ENCODE measurements at regions not wholly inside any gene's neighbourhood (a gene's known extent, or its start where the extent isn't known, plus 50 kb on each side); places are given as distances from the start of the nearest gene placed in this dataset.
"Not testable (repeated sequence)": the region's sequence is repeated elsewhere in the genome, so short reads cannot be mapped to it uniquely, and the experiment has no call there.

DNA sequence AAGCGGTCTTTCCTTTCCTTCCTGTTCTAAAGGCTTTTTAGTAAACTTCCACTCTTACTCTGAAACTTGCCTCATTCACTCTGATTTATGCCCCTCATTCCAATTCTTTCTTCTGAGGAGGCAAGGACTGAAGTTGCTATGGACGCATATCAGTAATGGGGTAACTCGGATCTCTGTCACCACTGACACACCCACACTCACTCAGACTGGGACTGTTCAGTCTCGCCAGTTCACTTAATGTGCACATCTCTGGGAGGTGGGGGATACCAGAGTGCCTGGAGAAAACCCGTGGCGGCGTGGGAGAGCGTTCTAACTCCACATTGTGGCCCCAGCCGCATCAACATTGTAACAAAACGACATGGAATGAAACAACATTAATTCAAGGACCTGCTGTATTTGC lies 1139.3 kb upstream of the CELF2 start:
- DNase-seq (ENCODE audit: low read depth, low spot score) = no peak

DNA sequence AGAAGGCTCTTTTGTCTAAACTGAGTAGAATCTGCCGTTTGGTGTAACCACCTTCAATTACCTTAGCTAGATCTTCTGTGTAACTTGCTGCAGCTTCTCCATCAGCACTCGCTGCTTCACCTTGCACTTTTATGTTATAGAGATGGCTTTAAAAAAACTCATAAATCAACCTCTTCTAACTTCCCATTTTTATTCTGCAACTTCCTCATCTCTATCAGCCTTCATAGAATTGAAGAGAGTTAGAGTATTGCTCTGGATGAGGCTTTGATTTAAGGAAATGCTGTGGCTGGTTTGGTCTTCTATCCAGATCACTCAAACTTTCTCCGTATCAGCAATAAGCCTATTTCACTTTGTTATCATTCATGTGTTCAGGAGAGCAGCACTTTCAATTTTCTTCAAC lies 1131.9 kb upstream of the CELF2 start:
- DNase-seq (ENCODE audit: low read depth, low spot score) = no peak

DNA sequence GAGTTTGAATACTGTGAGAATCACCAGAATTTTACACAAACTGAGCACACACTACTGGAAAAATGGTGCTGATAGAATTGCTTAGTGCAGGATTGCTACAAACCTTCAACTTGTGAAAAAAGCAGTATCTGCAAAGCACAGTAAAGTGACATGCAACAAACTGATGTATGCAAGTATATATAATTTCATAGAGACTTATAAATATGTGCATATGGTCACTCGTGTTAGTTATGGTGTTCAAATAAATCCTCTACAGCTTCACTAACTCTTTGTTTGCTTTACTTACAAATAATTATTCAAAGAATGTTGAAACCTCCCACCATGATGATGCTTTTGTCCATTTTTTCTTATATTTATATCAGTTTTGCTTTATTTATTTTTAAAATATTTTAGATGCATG lies 1130.9 kb upstream of the CELF2 start:
- no peak for DNase-seq (ENCODE audit: low read depth, low spot score)

DNA sequence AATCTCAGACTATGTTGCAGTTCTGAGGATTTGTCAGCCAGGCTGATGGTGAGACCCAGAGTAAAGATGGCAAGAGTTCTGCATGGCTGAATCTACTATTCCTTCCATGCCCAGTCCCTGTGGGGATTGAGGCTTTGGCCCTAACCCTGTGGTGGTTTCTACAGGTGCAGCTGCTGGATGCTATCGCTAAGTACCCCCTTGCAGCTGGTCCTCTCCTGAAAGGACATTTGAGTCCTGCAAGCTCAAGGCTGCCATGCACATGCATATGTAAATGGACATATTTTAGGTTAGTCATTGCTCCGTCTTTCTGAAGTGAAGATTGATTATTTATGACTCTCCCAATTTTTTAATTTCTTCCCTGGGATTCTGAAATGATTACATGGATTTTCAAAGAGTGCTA lies 1122.2 kb upstream of the CELF2 start:
- no peak for DNase-seq (ENCODE audit: low read depth, low spot score)

DNA sequence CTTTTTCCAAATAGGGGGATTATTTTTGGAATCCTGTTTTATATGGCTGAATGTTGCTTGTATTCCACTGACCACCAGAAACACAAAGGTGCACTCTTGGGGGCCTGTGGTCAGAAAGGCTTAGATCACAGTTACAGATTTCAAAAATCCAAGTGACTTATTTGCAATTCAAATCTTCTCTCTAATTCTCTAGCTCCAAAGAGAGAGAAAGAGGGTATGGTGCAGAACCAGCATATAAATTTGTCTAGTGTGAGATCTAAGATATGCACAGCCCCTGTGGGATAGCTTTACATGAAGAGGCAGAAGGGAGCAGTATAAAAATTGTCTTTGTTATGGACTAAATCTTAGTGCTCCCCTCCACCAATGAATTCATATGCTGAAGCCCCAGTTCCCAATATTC lies 1121.7 kb upstream of the CELF2 start:
- DNase-seq (ENCODE audit: low read depth, low spot score) = no peak

DNA sequence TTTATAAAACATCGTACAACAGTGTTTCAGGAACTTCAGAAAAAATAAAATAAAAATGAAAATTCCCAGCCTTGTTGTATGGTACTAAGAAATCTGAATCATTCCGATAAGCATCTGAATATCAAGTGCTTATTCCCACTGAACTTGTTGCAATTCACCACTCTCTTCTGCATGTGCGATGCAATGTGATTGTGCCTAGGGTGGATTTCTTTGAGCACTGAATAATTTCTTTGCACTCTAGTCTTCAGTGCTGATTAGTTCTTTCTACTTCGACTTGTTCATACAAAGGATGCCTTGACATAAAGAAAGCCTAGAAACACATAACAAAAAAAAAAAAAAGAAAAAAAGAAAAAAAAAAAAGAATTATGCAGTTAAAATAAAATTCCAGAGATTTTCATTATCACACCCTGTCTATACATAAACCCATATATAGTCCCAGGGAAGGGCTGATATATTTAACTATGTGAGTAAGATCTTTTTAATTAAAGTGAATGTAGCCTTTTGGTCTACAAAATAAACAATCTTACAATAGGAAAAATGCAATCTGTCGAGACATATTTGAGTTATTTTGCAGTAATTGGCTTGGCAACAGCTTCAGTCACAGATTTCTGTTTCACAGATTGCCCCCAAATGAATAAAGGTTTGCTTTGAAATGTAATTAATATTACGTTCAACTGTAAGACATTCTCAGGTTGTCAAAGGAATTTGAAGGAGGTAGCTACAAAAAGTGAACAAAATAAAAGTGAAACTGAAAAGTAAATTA lies 1118.9 kb upstream of the CELF2 start:
- no peak for DNase-seq (ENCODE audit: low read depth, low spot score)

DNA sequence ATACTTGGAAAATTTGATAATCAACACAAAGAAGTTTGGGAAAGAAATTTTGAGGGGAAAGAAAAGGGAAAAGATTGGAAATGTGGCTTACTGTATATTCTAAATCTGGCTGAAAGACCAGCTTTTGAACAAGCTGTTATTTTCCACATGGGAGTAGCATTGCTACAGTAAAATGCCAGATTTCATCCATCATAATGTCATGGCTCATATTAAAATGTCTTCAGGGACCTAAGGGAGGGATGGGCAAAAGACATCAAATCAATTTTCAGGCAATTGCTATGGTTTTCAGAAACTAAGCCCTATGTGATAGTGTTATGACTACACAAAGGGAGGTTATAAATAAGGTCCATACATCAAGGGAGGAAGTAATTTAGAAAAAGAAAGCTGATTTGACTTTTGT lies 1116.9 kb upstream of the CELF2 start:
- DNase-seq (ENCODE audit: low read depth, low spot score) = no peak

DNA sequence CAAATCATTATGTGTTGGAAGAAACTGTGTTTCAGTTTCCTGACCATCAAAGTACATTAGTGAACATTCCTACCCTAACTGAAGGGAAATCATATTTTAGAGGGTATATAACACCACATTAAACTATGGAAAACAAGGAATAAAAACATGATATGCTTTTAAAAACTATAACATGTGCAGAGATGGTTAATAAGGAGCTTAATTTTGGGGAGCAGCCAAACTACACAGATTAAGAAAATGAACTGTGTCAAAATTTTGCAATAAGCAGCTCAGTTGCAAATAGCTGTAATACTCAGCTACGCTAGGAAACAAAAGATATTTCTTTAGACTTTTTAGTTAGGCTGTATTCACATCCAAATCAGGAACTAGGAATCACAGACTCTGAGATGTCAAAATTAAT lies 1115.7 kb upstream of the CELF2 start:
- no peak for DNase-seq (ENCODE audit: low read depth, low spot score)

DNA sequence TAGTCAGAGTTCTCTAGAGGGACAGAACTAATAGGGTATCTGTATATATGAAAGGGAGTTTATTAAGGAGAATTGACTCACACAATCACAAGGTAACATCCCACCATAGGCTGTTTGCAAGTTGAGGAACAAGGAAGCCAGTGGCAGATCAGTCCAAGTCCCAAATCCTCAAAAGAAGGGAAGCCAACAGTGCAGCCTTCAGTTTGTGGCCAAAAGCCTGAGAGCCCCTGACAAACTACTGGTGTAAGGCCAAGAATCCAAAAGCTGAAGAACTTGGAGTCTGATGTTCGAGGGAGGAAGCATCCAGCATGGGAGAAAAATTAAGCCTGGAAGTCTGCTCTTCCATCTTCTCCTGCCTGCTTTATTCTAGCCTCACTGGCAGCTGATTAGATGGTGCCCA lies 1107.2 kb upstream of the CELF2 start:
- DNase-seq (ENCODE audit: low read depth, low spot score) = no peak

DNA sequence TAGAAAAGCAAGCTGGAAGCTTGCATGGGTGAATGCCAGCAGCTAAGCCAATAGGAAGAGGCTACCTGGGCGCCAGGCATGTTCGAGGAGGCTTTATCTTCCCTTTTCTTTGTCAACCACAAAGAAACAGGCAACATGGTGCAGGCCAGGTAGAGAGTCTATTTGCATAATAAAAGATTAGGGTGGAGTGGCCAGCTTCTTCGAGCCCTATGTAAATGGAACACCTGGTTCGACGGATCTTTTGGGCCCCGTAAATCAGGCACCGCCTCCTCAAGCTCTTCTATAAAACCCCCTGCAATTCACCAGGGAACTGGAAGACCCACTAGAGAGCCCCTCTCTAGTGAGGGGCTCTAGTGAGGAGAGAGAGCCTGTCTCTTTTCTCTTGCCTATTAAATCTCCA lies 1106.2 kb upstream of the CELF2 start:
- DNase-seq (ENCODE audit: low read depth, low spot score) = no peak

DNA sequence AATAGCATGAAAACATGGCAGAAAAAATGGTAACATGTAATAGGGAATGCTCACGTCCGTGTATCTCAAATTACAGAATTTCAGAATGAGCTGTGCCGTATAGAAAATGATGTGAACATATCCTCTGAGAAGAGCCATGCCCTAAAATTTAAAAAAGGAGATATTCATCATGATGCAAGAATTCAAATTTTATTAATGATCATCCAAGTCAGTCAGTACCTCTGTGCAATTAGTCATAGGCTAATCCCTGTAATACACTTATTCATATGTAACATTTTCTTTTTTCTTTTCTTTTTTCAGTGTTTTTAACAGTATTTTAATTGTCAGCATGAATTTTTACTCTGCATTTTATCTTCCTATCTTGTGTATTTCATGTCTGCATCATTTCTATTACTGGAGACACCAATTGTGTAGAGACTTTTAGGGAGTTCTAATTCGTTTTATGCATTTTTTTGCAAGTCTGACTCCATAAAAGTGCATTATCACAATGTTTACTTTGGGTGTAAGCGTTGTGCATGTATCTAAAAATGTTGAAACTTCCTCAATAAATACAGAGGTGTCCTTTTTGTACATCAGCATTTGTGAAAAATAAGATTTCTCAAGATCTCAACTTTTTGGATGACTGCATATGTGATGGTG lies 1103.7 kb upstream of the CELF2 start:
- DNase-seq (ENCODE audit: low read depth, low spot score) = no peak

DNA sequence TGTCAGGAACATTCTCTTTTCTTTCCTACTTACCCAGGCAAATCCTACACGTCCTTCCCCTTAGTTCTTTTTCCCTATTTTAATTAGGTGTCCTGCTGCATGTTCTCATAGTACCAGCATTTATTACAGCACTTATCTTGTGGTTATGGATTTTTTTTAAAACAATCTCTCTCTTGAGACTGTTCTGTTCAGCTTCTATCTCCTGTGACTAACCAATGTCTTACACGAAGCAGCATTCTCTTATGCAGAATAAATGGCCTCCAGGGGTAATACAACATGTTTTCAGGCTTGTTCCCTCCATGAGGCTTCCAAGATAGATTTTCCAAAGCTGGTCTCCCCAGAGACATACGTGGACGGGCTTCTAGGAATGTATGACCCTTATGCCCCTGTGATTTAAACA lies 1096.1 kb upstream of the CELF2 start:
- DNase-seq (ENCODE audit: low read depth, low spot score) = no peak

DNA sequence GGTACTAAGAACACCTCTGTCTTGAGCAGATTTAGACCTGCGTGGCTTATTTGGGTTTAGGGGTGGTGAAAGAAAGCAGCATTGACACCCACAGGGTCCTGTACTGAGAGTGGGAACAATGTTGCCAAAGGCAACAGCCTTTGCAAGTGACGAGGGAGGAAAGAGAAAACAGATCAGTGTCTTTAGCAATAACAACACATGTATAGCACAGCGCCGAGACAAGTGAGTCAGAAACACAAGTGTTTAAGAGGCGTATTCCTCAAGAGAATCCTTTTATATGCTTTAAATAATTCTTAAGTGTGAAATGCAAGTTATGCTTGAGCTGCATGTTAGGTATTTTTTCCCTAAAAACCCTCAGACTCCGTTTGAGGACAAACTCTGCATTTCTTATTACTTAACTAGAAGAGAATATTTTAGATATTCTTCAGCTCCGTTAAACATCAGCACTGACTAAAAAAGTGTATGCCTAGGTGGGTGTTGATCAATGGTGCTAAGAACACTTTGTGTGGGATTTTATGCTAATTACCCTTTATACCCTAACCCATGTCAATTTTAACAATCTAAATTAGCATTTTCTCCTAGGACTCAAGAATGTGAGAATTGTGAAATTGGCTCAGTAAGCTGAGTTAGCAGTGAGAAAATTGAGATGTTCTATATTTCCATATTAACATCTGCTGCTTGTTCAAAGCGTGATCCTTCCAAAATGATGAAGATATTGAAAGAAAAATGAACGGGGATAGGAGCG lies 1095.4 kb upstream of the CELF2 start:
- no peak for DNase-seq (ENCODE audit: low read depth, low spot score)

DNA sequence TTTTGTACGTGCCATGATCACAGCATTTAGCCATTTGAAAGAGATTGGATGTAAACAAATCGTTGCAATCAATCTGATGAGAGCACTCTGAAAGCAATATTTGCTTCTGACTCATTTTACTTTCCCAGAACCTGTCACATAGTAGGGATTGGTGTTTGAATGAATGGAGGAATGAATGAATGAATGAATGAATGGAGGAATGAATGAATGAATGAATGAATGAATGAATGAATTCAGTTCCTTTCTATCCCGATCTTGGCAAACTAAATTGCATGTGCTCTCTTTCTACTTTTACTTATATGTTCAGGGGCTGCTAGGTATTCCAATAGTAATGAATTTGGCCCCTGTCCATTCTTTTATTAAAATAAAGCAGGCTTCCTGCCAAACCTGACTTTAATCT lies 1091.7 kb upstream of the CELF2 start:
- DNase-seq (ENCODE audit: low read depth, low spot score) = no peak

DNA sequence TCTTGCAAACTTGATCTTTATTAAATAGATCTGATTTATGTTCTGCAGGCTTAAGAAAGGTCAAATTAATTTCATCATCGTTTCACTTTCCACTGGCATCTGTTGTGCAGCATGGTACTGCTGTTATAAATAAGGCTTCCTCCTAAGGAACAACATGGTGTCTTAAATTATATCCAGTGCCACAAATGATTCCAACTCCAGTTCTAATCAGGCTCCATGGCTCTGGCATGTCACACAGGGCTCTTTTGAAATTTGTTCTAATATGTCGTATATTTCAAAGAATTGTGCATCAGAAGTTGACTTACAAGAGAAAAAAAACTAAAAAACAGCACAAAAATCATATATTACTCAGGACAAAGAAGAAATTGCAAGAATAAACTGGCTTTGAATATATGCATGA lies 1090.8 kb upstream of the CELF2 start:
- DNase-seq (ENCODE audit: low read depth, low spot score) = no peak

DNA sequence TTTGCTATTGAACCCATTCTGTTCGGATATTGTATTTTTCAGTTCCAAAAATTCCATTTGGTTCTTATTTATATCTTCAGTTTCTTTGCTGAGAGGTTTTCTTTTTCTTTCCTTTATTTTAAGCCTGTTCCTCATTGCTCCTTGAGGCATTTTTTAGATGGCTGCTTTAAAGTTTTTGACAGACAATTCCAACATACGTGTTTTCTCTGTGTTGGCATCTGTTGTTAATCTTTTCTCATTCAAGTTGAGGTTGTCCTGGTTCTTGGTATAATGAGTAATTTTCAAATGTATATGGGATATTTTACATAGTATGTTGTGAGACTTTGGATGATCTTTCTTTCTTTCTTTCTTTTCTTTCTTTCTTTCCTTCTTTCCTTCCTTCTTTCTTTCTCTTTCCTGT lies 1078.0 kb upstream of the CELF2 start:
- no peak for DNase-seq (ENCODE audit: low read depth, low spot score)

DNA sequence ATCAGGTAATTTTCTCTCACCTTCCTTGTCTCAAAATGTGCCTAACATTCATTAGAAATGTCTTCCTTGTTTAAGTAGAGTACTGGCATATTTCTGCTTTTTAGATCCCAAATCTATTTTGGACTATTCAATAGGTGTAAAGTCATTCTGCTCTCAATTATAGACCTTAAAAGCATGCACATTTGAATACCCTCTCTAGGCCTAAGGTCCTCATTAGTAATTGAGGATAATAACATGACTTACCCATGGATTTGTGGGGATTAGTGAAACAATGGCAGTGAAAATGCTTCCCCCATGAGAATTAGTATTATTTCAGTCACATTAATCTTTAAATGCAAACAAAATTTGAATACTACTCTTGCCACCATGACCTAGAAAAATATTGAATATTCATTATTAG lies 1073.0 kb upstream of the CELF2 start:
- no peak for DNase-seq (ENCODE audit: low read depth, low spot score)

DNA sequence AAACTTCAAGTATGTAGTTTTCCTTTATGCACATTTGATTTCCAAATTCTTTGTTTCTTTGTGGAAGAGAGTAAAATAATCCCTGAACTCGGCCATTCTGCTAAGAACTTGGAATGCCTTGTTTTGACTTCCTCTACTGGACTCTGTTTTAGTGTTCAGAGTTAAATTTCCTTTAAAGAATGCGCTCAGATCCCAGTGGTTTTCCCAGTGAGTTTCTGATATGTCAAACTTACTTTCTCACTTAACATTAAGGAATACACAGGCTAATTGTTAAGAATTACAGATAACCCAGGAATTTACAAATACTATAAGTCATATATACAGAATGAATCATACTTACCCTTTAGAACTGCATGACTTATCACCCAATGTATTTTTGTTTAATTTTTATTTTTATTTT lies 1067.6 kb upstream of the CELF2 start:
- no peak for DNase-seq (ENCODE audit: low read depth, low spot score)

DNA sequence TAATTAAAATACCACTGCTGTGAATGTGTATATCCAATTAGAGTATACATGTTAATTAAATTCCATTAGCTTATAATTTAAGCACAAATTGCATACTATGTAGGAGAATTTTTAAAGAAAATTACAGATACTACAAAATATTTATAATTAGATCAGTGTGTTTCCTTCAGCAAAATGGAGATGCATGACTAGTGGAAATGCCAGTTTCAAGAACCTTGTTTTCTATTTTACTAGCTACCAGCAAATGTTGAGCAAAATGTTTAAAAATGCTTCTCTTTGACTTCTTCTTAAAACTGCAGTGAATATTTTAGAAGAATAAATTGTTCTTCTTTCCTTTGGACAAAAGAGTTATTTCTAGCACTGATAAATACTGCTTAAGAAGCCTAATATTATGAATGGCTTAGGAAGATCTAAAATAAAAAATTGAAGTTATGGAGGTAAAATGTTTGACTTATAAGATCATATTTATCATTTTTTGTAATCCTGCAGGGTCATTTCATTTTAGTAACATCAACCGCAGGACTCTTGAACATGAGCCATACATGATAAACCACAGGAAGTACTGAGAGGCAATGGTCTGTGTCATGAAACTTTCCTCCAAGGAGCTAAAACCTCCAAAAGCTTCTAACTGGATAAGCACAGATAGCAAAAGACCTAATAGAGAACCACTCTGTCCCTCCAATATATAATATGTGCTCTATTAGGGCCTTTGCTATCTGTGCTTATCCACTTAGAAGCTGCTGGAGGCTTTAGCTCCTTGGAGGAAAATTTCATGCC lies 1066.0 kb upstream of the CELF2 start:
- no peak for DNase-seq (ENCODE audit: low read depth, low spot score)

DNA sequence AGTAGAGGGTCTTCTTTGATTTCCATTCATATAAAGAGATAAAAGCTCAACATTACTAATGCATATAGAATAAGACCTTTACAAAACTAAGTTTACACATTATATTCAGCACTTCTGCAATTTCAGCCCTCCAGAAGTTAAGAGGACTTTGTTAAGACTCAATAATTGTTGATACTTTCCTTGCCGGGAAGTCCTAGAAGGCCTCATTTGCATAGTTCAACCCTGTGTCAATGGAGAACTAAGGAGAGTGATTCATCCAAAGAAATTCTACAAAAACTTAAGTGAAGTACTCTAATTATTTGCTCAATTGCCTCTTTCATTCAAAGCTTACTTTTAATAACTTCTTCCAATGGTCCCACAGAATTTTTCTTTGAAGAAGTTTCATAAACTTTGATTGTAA lies 1060.3 kb upstream of the CELF2 start:
- DNase-seq (ENCODE audit: low read depth, low spot score) = no peak

DNA sequence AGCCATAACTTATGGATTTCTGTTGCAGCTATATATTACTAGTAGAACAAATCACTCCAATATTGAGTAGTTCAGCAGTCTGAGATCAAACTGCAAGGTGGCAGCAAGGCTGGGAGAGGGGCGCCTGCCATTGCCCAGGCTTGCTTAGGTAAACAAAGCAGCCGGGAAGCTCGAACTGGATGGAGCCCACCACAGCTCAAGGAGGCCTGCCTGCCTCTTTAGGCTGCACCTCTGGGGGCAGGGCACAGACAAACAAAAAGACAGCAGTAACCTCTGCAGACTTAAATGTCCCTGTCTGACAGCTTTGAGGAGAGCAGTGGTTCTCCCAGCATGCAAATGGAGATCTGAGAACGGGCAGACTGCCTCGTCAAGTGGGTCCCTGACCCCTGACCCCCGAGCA lies 1059.8 kb upstream of the CELF2 start:
- not testable (repeated sequence) for DNase-seq (ENCODE audit: low read depth, low spot score)

DNA sequence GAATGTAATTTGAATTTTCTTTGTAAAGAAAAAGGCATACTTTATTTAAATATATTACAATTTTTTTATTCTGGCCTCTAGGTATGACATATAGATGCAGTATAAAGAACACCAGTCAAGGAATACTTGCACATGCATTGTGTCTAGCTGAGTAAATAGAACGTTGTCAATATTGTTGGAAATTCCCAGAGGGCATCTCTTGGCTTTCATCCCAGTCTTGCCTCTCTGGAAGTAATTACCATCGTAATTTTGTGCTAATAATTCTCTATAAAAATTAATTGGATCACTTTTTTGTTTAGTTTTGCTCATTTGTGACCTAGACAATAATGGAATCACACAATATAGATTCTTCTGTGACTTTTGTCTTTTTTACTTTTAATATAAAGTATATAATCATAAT lies 1052.3 kb upstream of the CELF2 start:
- DNase-seq (ENCODE audit: low read depth, low spot score) = no peak
